ENCODE measurements at regions not wholly inside any gene's neighbourhood (a gene's known extent, or its start where the extent isn't known, plus 50 kb on each side); places are given as distances from the start of the nearest gene placed in this dataset.

DNA sequence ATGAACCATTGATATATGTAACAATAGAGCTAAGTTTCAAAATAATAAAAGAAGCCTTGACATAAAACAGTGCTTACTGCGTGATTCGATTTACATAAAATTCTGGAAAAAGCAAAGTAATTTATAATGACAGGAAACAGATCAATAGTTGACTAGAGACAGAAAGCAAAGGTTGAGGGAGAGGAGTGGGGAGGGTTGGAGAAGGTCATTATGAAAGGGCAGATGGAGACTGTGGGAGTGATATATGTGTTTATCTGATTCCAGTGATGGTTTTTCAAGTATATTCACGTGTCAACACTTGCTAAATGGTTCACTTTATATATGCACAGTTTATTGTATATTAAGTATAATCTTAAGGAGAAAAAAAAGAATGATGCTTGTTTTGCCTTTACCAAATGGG, 1885.7 kb upstream of the NUDT12 start:
- no peak for TF ChIP-seq POLR2AphosphoS5 (IDR thresholded peaks at IDR 0.05)
- TF ChIP-seq, protein P1, sequence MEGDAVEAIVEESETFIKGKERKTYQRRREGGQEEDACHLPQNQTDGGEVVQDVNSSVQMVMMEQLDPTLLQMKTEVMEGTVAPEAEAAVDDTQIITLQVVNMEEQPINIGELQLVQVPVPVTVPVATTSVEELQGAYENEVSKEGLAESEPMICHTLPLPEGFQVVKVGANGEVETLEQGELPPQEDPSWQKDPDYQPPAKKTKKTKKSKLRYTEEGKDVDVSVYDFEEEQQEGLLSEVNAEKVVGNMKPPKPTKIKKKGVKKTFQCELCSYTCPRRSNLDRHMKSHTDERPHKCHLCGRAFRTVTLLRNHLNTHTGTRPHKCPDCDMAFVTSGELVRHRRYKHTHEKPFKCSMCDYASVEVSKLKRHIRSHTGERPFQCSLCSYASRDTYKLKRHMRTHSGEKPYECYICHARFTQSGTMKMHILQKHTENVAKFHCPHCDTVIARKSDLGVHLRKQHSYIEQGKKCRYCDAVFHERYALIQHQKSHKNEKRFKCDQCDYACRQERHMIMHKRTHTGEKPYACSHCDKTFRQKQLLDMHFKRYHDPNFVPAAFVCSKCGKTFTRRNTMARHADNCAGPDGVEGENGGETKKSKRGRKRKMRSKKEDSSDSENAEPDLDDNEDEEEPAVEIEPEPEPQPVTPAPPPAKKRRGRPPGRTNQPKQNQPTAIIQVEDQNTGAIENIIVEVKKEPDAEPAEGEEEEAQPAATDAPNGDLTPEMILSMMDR (IDR thresholded peaks at IDR 0.05) = no peak
- TF ChIP-seq POLR2A (IDR thresholded peaks at IDR 0.05) = no peak
- no peak for TF ChIP-seq EP300 (IDR thresholded peaks at IDR 0.05)
